H9 (cell line): ENCODE measurements at regions not wholly inside any gene's neighbourhood (a gene's known extent, or its start where the extent isn't known, plus 50 kb on each side); places are given as distances from the start of the nearest gene placed in this dataset.

Experiments used
- DNase-seq: peaks from one replicate; pipeline ENCODE4 v3.0.0-alpha.2; 2017
- H2AFZ ChIP-seq: one replicate; pipeline ENCODE4 v1.6.1; 2013; ENCODE audit warnings: mild to moderate bottlenecking, low read length, control low read depth, moderate library complexity
- H2AK5ac ChIP-seq: 2 replicates; pipeline ENCODE4 v1.6.1; 2013; ENCODE audit warnings: low read length, control low read depth, mixed read lengths; ENCODE audit not compliant: insufficient read length
- H2BK120ac ChIP-seq: one replicate; pipeline ENCODE4 v1.6.1; 2013; ENCODE audit warnings: low read depth, mild to moderate bottlenecking, low read length, control low read depth, inconsistent platforms; ENCODE audit not compliant: poor library complexity, severe bottlenecking
- H2BK12ac ChIP-seq: 2 replicates; pipeline ENCODE4 v1.6.1; 2013; ENCODE audit warnings: low read length, control low read depth, mixed read lengths, low read depth; ENCODE audit not compliant: insufficient read length
- H2BK15ac ChIP-seq: 2 replicates; pipeline ENCODE4 v1.6.1; 2013; ENCODE audit warnings: low read depth, low read length, control low read depth
- H2BK20ac ChIP-seq: one replicate; pipeline ENCODE4 v1.6.1; 2013; ENCODE audit warnings: low read depth, mild to moderate bottlenecking, low read length, control low read depth, inconsistent platforms; ENCODE audit not compliant: poor library complexity, severe bottlenecking
- H2BK5ac ChIP-seq: 2 replicates; pipeline ENCODE4 v1.6.1; 2013; ENCODE audit warnings: low read length, control low read depth, mixed read lengths; ENCODE audit not compliant: insufficient read length
- H3K14ac ChIP-seq: 2 replicates; pipeline ENCODE4 v1.6.1; 2013; ENCODE audit warnings: low read length, control low read depth; ENCODE audit not compliant: insufficient read depth
- H3K18ac ChIP-seq: 2 replicates; pipeline ENCODE4 v1.6.1; 2013; ENCODE audit warnings: low read depth, mild to moderate bottlenecking, mixed read lengths, low read length, control low read depth; ENCODE audit not compliant: insufficient read length
- H3K23ac ChIP-seq: 2 replicates; pipeline ENCODE4 v1.6.1; 2013; ENCODE audit warnings: low read length, control low read depth, mixed read lengths, low read depth; ENCODE audit not compliant: insufficient read length
- H3K23me2 ChIP-seq: 2 replicates; pipeline ENCODE4 v1.6.1; 2013; ENCODE audit warnings: low read depth, mild to moderate bottlenecking, mixed read lengths, low read length, control low read depth; ENCODE audit not compliant: insufficient read length, poor library complexity, severe bottlenecking
- H3K27ac ChIP-seq: 2 replicates; pipeline ENCODE4 v1.5.1; 2013; ENCODE audit warnings: low read length, control low read depth, mixed read lengths, low read depth; ENCODE audit not compliant: insufficient read length
- H3K27me3 ChIP-seq: 2 replicates; pipeline ENCODE4 v1.6.1; 2013; ENCODE audit warnings: low read length, control low read depth, inconsistent platforms; ENCODE audit not compliant: insufficient read depth
- H3K4ac ChIP-seq: 2 replicates; pipeline ENCODE4 v1.6.1; 2013; ENCODE audit warnings: low read depth, mild to moderate bottlenecking, control low read depth, inconsistent platforms, low read length, moderate library complexity
- H3K4me1 ChIP-seq: 2 replicates; pipeline ENCODE4 v1.6.1; 2013; ENCODE audit warnings: low read length, control low read depth, inconsistent platforms; ENCODE audit not compliant: insufficient read depth
- H3K4me2 ChIP-seq: 2 replicates; pipeline ENCODE4 v1.6.1; 2013; ENCODE audit warnings: low read length, control low read depth, mixed read lengths; ENCODE audit not compliant: insufficient read length, insufficient read depth
- H3K56ac ChIP-seq: 2 replicates; pipeline ENCODE4 v1.6.1; 2013; ENCODE audit warnings: low read depth, mild to moderate bottlenecking, mixed read lengths, low read length, control low read depth; ENCODE audit not compliant: insufficient read length
- H3K79me1 ChIP-seq: 2 replicates; pipeline ENCODE4 v1.6.1; 2013; ENCODE audit warnings: low read depth, mild to moderate bottlenecking, moderate library complexity, low read length, control low read depth, inconsistent platforms; ENCODE audit not compliant: insufficient read depth, poor library complexity, severe bottlenecking
- H3K79me2 ChIP-seq: 2 replicates; pipeline ENCODE4 v1.6.1; 2013; ENCODE audit warnings: low read length, control low read depth, inconsistent platforms; ENCODE audit not compliant: insufficient read depth
- H3K9ac ChIP-seq: 2 replicates; pipeline ENCODE4 v1.6.1; 2013; ENCODE audit warnings: low read length, control low read depth, mixed read lengths; ENCODE audit not compliant: insufficient read length; ENCODE audit errors: extremely low read depth
- H3K9me3 ChIP-seq: one replicate; pipeline ENCODE4 v1.6.1; 2013; ENCODE audit warnings: low read depth, low read length, inconsistent platforms; ENCODE audit not compliant: control insufficient read depth
- H3T11ph ChIP-seq: one replicate; pipeline ENCODE4 v1.6.1; 2013; ENCODE audit warnings: mild to moderate bottlenecking, low read length, control low read depth, inconsistent platforms
- H4K20me1 ChIP-seq: one replicate; pipeline ENCODE4 v1.6.1; 2013; ENCODE audit not compliant: control insufficient read depth, insufficient read length, insufficient read depth
- H4K5ac ChIP-seq: 2 replicates; pipeline ENCODE4 v1.6.1; 2013; ENCODE audit warnings: low read depth, mild to moderate bottlenecking, mixed read lengths, low read length, control low read depth; ENCODE audit not compliant: insufficient read length
- H4K8ac ChIP-seq: replicated peaks from 2 replicates; pipeline ENCODE4 v1.6.1; 2013; ENCODE audit warnings: low read length, control low read depth, mixed read lengths, low read depth; ENCODE audit not compliant: insufficient read length
- H4K91ac ChIP-seq: 2 replicates; pipeline ENCODE4 v1.6.1; 2013; ENCODE audit warnings: low read depth, mild to moderate bottlenecking, moderate library complexity, mixed read lengths, low read length, control low read depth; ENCODE audit not compliant: insufficient read length
- H3K27ac Mint-ChIP-seq, 3 experiments: 2 replicates in 2 of 3; 3 replicates in 1 of 3; pipeline ENCODE4 v1.8.0; 2020 to 2021; ENCODE audit warnings: mixed read lengths in 3 of 3, mild to moderate bottlenecking in 1 of 3, moderate library complexity in 1 of 3
- H3K27me3 Mint-ChIP-seq: 2 replicates; pipeline ENCODE4 v1.8.0; 2021; ENCODE audit warnings: low read depth, mild to moderate bottlenecking, moderate library complexity, mixed read lengths
- H3K36me3 Mint-ChIP-seq, 3 experiments: 2 replicates in 2 of 3; 3 replicates in 1 of 3; pipeline ENCODE4 v1.8.0; 2020 to 2021; ENCODE audit warnings: low read depth in 3 of 3, mixed read lengths in 3 of 3; ENCODE audit not compliant: insufficient read depth in 1 of 3
- H3K4me1 Mint-ChIP-seq, 2 experiments: 2 replicates each; pipeline ENCODE4 v1.8.0; 2020; ENCODE audit warnings: mixed read lengths in 2 of 2
- H3K4me3 Mint-ChIP-seq, 2 experiments: 2 replicates in 1 of 2; 3 replicates in 1 of 2; pipeline ENCODE4 v1.8.0; 2020 to 2021; ENCODE audit warnings: mild to moderate bottlenecking in 2 of 2, mixed read lengths in 2 of 2, moderate library complexity in 1 of 2
- H3K9me3 Mint-ChIP-seq, 2 experiments: 2 replicates in 1 of 2; 3 replicates in 1 of 2; pipeline ENCODE4 v1.8.0; 2020; ENCODE audit warnings: mild to moderate bottlenecking in 2 of 2, mixed read lengths in 2 of 2, moderate library complexity in 1 of 2
- CTCF ChIP-seq: fragments of 200-600 bp; sonication (generic); conservative IDR thresholded peaks from 3 replicates; pipeline ENCODE4 v1.8.0; 2021; ENCODE audit warnings: antibody characterized with exemption, mild to moderate bottlenecking
- WGBS: extraction: QIAGEN DNeasy Blood & Tissue Kit; methylation state at CpG from one replicate; pipeline ENCODE4 v1.1.7; 2013; ENCODE audit warnings: missing lambda C conversion rate, low lambda C conversion rate, mixed read lengths; ENCODE audit not compliant: insufficient read length; ENCODE audit errors: extremely low coverage; 5-methylcytosine and 5-hydroxymethylcytosine counted together

- Histone ChIP-seq H2AK5ac (no peak overlapping the region), H4K8ac (no peak overlapping the region), H3K4me1 (no peaks in the 10 kb centered on the region), H3K79me1 (no peaks in the 10 kb centered on the region), H3K27me3 (no peaks in the 10 kb centered on the region), H3K9ac (no peak overlapping the region), H3K14ac (no peak overlapping the region), H3K23ac (no peak overlapping the region), H4K20me1 (no peaks in the 10 kb centered on the region), H2BK12ac (no peak overlapping the region), H2BK15ac (no peak overlapping the region), H4K5ac (no peak overlapping the region), H3K18ac (no peak overlapping the region), H3K79me2 (no peaks in the 10 kb centered on the region), H3K23me2 (no peaks in the 10 kb centered on the region), H2BK20ac (no peak overlapping the region), H3K27ac (no peak overlapping the region), H3K56ac (no peak overlapping the region), H3T11ph (no peak overlapping the region), H3K4ac (no peak overlapping the region), H3K4me2 (no peak overlapping the region), H2BK5ac (no peak overlapping the region), H2AFZ (no peak overlapping the region), H2BK120ac (no peak overlapping the region), H3K9me3 (no peaks in the 10 kb centered on the region), H4K91ac (no peak overlapping the region)
- no peaks in the 10 kb centered on the region for H3K27me3 Mint-ChIP-seq
- no peaks in the 10 kb centered on the region; a peak in 1 of 7 replicates for H3K36me3 Mint-ChIP-seq
- H3K4me3 Mint-ChIP-seq: no peak overlapping the region
- TF ChIP-seq CTCF: no peak
- no CpG with 5 or more reads among the region's 20 CpGs for WGBS
- H3K27ac Mint-ChIP-seq: no peak overlapping the region
- H3K9me3 Mint-ChIP-seq: no peaks in the 10 kb centered on the region
- peaks cover 0 to 9% of the 10 kb centered on the region in 2 experiments; a peak in 1 of 4 replicates for H3K4me1 Mint-ChIP-seq
- no peak for DNase-seq
These were observed 153.6 kb upstream of the C14orf180 start for GRCh38 chr14:104425763-104426646.
